Endothelial cell of umbilical vein (primary cell): ENCODE measurements at regions not wholly inside any gene's neighbourhood (a gene's known extent, or its start where the extent isn't known, plus 50 kb on each side); places are given as distances from the start of the nearest gene placed in this dataset.

Experiments used
- BruUV-seq: library from RNA; stranded (reverse); fragments of 400-500 nt; replicated peaks from 2 replicates; lab custom pipeline; 2021; lab: Mats Ljungman, UMichigan
- CTCF ChIA-PET: fragments of 300-600, 350-600 bp; sonication (Branson Sonifier 250); formaldehyde crosslinking; loops from one replicate; lab custom pipeline; 2021; ENCODE audit warnings: antibody characterized with exemption, inconsistent platforms; lab: Charles Lee
- POLR2A ChIA-PET: fragments of 300-600, 350-600 bp; sonication (Branson Sonifier 250); formaldehyde crosslinking; loops from one replicate; lab custom pipeline; 2021; ENCODE audit warnings: antibody characterized with exemption, inconsistent platforms; lab: Charles Lee
- DNase-seq: peaks from one replicate; pipeline ENCODE4 v3.0.0-alpha.2; 2011; ENCODE audit warnings: low read depth, low spot score
- FAIRE-seq: peaks from 2 replicates; lab custom pipeline; 2011; peaks lifted over from hg19 to GRCh38; lab: Jason Lieb, UNC
- H2AFZ ChIP-seq: 2 replicates; pipeline ENCODE4 v1.6.0; 2012; ENCODE audit warnings: low read depth, low read length, control low read depth, inconsistent platforms
- H3K27ac ChIP-seq: 2 replicates; pipeline ENCODE4 v1.5.1; 2011; ENCODE audit warnings: low read depth, mild to moderate bottlenecking, control low read depth, low read length, moderate library complexity; ENCODE audit not compliant: insufficient read depth
- H3K27me3 ChIP-seq, 2 experiments: 2 replicates each; pipeline versions ENCODE4 v1.6.0 to v1.6.1; 2011; ENCODE audit warnings: low read length in 2 of 2, mixed read lengths in 1 of 2; ENCODE audit not compliant: control insufficient read depth in 2 of 2, insufficient read depth in 2 of 2
- H3K36me3 ChIP-seq, 2 experiments: 2 replicates in 1 of 2; 3 replicates in 1 of 2; pipeline ENCODE4 v1.5.1; 2011; ENCODE audit warnings: low read length in 2 of 2, mild to moderate bottlenecking in 1 of 2, moderate library complexity in 1 of 2; ENCODE audit not compliant: control insufficient read depth in 2 of 2, insufficient read depth in 2 of 2; ENCODE audit errors: extremely low read depth in 1 of 2
- H3K4me1 ChIP-seq: 3 replicates; pipeline ENCODE4 v1.5.1; 2011; ENCODE audit warnings: mild to moderate bottlenecking, low read length; ENCODE audit not compliant: control insufficient read depth, insufficient read depth; ENCODE audit errors: extremely low read depth
- H3K4me2 ChIP-seq: 2 replicates; pipeline ENCODE4 v1.6.1; 2011; ENCODE audit warnings: low read length, control low read depth, mixed read lengths; ENCODE audit not compliant: insufficient read depth
- H3K4me3 ChIP-seq, 3 experiments: fragments of 200-600 bp in 1 of 3; sonication (generic), shearing (Covaris generic) in 1 of 3; replicated peaks in 1 of 3; 2 replicates each; pipeline ENCODE4 v1.5.1; 2011 to 2016; ENCODE audit warnings: control low read depth in 3 of 3, low read length in 3 of 3, mild to moderate bottlenecking in 2 of 3, inconsistent platforms in 1 of 3, low read depth in 1 of 3, moderate library complexity in 1 of 3; ENCODE audit not compliant: insufficient read depth in 1 of 3
- H3K79me2 ChIP-seq: 2 replicates; pipeline ENCODE4 v1.6.0; 2012; ENCODE audit warnings: low read length, inconsistent platforms; ENCODE audit not compliant: control insufficient read depth, insufficient read depth
- H3K9ac ChIP-seq: replicated peaks from 2 replicates; pipeline ENCODE3; 2011; ENCODE audit warnings: low read length, control low read depth; ENCODE audit not compliant: insufficient read depth; ENCODE audit errors: extremely low read depth
- H3K9me1 ChIP-seq: replicated peaks from 3 replicates; pipeline ENCODE4 v1.6.0; 2011; ENCODE audit warnings: mild to moderate bottlenecking, low read length; ENCODE audit not compliant: control insufficient read depth, insufficient read depth; ENCODE audit errors: extremely low read depth
- H3K9me3 ChIP-seq: replicated peaks from 2 replicates; pipeline ENCODE4 v1.5.1; 2012; ENCODE audit warnings: low read length, inconsistent platforms; ENCODE audit not compliant: control insufficient read depth, insufficient read depth
- H4K20me1 ChIP-seq: replicated peaks from 2 replicates; pipeline ENCODE3; 2011; ENCODE audit warnings: mild to moderate bottlenecking, low read length; ENCODE audit not compliant: control insufficient read depth, insufficient read depth; ENCODE audit errors: extremely low read depth
- EZH2 ChIP-seq: IDR thresholded peaks from 2 replicates; pipeline ENCODE4 v1.6.1; 2012; ENCODE audit warnings: borderline replicate concordance, low read depth, mild to moderate bottlenecking, moderate library complexity, low read length, inconsistent platforms; ENCODE audit not compliant: severe bottlenecking
- GATA2 ChIP-seq: IDR thresholded peaks from 2 replicates; pipeline ENCODE4 v1.7.0; 2011; ENCODE audit warnings: low read depth, mild to moderate bottlenecking, moderate library complexity, mixed read lengths, low read length; ENCODE audit not compliant: insufficient read length, insufficient read depth
- MYC ChIP-seq: IDR thresholded peaks from one replicate; pipeline ENCODE4 v1.6.1; 2011; ENCODE audit warnings: mild to moderate bottlenecking, low read depth, low read length
- POLR2A ChIP-seq: IDR thresholded peaks from 2 replicates; pipeline ENCODE4 v1.6.1; 2012; ENCODE audit warnings: low read depth, mild to moderate bottlenecking, control low read depth, low read length
- POLR2AphosphoS5 ChIP-seq: IDR thresholded peaks from 2 replicates; pipeline ENCODE4 v1.6.1; 2012; ENCODE audit warnings: low read depth, mild to moderate bottlenecking, control low read depth, low read length, moderate library complexity; ENCODE audit not compliant: insufficient read depth
- dilution Hi-C: fragments of 300-500 bp; cut with MboI; formaldehyde crosslinking; loops from one replicate; pipeline ENCODE4 v1.15.0; 2019; ENCODE audit warnings: low sequenced_read_pairs; ENCODE audit not compliant: extremely low pct_ligation_motif_present
- intact Hi-C: fragments of 100-400 bp; cut with micrococcal nuclease; formaldehyde crosslinking; loops from one replicate; pipeline ENCODE4 v1.10.0; 2022
- TF ChIP-seq, protein P1 (sequence below), 2 donors: IDR thresholded peaks; 1 replicate in 1 of 2; 2 replicates in 1 of 2; pipeline ENCODE4 v1.5.1; 2011; ENCODE audit warnings: low read length in 2 of 2, mild to moderate bottlenecking in 2 of 2, moderate library complexity in 2 of 2, control low read depth in 1 of 2, inconsistent platforms in 1 of 2, low read depth in 1 of 2; ENCODE audit not compliant: insufficient read depth in 1 of 2; ENCODE audit errors: extremely low read depth in 1 of 2

DNA sequence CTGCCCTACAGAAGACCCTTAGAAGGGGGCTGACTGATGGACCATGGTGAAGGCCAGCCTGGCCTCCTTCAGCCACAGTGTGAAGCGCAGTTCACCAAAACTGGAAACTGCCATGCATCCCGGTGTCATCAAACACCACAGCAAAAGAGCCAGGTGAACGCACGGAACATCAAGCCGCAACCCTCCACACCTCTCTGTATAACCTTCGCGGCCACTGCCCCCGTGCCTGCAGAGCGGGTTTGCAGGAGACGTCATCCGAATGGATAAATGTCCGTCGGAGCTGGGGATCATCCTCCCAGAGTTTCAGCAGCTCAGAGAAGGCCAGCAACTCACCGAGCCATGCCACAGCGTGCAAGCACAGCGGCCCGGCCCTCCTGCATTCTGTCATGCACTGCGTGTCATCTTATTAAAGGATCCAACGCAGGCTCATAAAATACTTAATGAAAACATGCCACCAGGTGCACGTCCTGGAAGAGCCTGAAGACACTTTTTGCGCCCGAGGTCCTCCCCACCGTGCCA is 309.9 kb downstream of the BRD1 start:
- TF ChIP-seq EZH2 (no peak), GATA2 (no peak), POLR2AphosphoS5 (no peak)
- TF ChIP-seq, protein P1, sequence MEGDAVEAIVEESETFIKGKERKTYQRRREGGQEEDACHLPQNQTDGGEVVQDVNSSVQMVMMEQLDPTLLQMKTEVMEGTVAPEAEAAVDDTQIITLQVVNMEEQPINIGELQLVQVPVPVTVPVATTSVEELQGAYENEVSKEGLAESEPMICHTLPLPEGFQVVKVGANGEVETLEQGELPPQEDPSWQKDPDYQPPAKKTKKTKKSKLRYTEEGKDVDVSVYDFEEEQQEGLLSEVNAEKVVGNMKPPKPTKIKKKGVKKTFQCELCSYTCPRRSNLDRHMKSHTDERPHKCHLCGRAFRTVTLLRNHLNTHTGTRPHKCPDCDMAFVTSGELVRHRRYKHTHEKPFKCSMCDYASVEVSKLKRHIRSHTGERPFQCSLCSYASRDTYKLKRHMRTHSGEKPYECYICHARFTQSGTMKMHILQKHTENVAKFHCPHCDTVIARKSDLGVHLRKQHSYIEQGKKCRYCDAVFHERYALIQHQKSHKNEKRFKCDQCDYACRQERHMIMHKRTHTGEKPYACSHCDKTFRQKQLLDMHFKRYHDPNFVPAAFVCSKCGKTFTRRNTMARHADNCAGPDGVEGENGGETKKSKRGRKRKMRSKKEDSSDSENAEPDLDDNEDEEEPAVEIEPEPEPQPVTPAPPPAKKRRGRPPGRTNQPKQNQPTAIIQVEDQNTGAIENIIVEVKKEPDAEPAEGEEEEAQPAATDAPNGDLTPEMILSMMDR (IDR thresholded peaks at IDR 0.05; ENCODE audit: extremely low read depth in 1 of 2, insufficient read depth in 1 of 2, low read depth in 1 of 2, low read length in 2 of 2) = no peak
- CTCF ChIA-PET = interaction anchor here (0.6 kb wide), 1 partner anchor 435 kb away, joined by 3 read pairs; no protein-coding TSS in a partner anchor
- POLR2A ChIA-PET = no interaction called here
- no peaks in the 10 kb centered on the region for H3K4me1 ChIP-seq
- H3K79me2 ChIP-seq = no peaks in the 10 kb centered on the region
- no peaks in the 10 kb centered on the region for H3K9me3 ChIP-seq
- no peaks in the 10 kb centered on the region for H3K36me3 ChIP-seq
- no TSS peak for BruUV-seq
- H3K4me2 ChIP-seq = no peak overlapping the region
- no peak overlapping the region for H3K9ac ChIP-seq
- H3K9me1 ChIP-seq = no peaks in the 10 kb centered on the region
- FAIRE-seq (no peak), DNase-seq (no peak)
- no peak overlapping the region for H3K27ac ChIP-seq
- no peak overlapping the region for H3K4me3 ChIP-seq
- H2AFZ ChIP-seq = no peak overlapping the region
- no peaks in the 10 kb centered on the region for H4K20me1 ChIP-seq
- intact Hi-C loops = no loop called here
- dilution Hi-C loops = no loop called here
- no peaks in the 10 kb centered on the region for H3K27me3 ChIP-seq

DNA sequence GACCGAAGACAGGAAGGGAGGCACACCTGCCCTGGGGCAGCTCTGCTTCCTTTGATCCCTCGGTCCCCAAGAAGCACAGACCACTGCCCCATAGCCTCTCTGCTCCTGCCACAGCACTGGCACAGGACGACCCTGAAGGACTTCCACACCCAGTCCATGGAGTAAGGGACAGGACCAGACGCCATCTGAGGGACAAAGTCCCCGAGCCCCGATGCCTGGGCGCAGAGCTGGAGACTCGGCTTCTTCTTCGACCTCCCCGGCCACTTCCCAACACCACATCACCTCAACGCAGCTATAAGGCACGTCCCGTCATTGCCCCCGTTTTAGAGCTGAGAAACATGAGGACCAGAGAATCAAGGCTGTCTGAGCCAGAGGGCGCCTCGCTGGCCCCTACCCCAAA is 310.5 kb downstream of the BRD1 start:
- DNase-seq (no peak), FAIRE-seq (no peak)
- Histone ChIP-seq H3K4me3 (no peak overlapping the region), H3K9ac (no peak overlapping the region), H3K9me1 (no peaks in the 10 kb centered on the region), H4K20me1 (no peaks in the 10 kb centered on the region), H3K4me2 (no peak overlapping the region), H3K27me3 (no peaks in the 10 kb centered on the region), H3K79me2 (no peaks in the 10 kb centered on the region), H3K9me3 (no peaks in the 10 kb centered on the region), H3K36me3 (no peaks in the 10 kb centered on the region), H3K27ac (no peak overlapping the region), H3K4me1 (no peaks in the 10 kb centered on the region), H2AFZ (no peak overlapping the region)
- intact Hi-C loops = no loop called here
- dilution Hi-C loops = no loop called here
- no peak for TF ChIP-seq MYC
- no peak for TF ChIP-seq POLR2A
- TF ChIP-seq, protein P1 (IDR thresholded peaks at IDR 0.05; ENCODE audit: extremely low read depth in 1 of 2, insufficient read depth in 1 of 2, low read depth in 1 of 2, low read length in 2 of 2) = no peak
- ChIA-PET CTCF (no interaction called here), POLR2A (no interaction called here)
- BruUV-seq = no TSS peak
